HG02852 (cell line): ENCODE measurements at regions not wholly inside any gene's neighbourhood (a gene's known extent, or its start where the extent isn't known, plus 50 kb on each side); places are given as distances from the start of the nearest gene placed in this dataset.
"Not testable (repeated sequence)": the region's sequence is repeated elsewhere in the genome, so short reads cannot be mapped to it uniquely, and the experiment has no call there.

Experiments
- ATAC-seq: cut with Tn5 transposase; IDR thresholded peaks from one replicate; pipeline ENCODE4 v1.9.1; 2021; ENCODE audit warnings: mild to moderate bottlenecking, moderate library complexity; ENCODE audit not compliant: unreplicated experiment

- no peak for ATAC-seq
Observed at GRCh38 chr5:39633057-39633456, 208.3 kb upstream of the DAB2 start.

- ATAC-seq = no peak
Observed at GRCh38 chr5:39631958-39632357, 207.2 kb upstream of the DAB2 start.

- no peak for ATAC-seq
Observed at GRCh38 chr5:39629946-39630345, 205.2 kb upstream of the DAB2 start.

DNA sequence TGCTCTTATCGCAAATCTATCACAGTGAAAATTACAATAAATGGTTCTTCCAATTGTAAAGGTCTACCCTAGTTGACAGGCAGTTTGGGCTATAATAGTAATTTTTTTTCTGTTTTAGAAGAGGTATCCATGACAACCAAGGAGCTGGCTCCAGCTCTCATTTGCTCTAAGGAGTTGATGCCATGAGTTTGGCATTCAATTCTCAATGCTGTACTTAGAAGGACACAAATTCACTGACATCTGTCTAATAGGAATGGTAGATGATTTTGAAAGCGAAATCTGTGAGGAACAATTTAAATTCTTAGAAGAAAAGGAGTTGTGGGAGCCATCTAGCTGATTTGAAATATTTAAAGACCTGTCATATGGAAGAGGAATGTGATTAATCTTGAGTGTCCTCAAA lies 203.6 kb upstream of the DAB2 start:
- ATAC-seq = no peak

DNA sequence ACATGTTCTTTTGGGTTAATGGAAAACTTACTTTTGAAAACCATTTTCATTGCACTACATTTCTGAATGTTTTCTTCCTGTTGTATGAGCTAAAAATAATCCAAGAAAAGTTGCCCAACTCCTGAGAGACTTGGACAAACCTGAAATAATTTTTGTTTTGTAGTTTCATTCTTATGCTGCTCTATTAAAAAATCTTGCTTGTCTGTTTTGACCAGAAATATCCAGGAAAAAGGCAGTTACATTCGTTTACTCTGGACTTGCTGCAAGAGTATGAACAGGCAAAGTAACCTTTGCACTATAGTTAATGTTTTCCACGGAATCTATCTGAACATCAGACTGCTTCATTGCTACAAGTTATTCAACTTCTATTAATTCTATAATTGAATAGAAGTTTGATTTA lies 200.1 kb upstream of the DAB2 start:
- ATAC-seq = no peak

GRCh38 chr5:39624268-39624886 lies 199.6 kb upstream of the DAB2 start:
- ATAC-seq = no peak

DNA sequence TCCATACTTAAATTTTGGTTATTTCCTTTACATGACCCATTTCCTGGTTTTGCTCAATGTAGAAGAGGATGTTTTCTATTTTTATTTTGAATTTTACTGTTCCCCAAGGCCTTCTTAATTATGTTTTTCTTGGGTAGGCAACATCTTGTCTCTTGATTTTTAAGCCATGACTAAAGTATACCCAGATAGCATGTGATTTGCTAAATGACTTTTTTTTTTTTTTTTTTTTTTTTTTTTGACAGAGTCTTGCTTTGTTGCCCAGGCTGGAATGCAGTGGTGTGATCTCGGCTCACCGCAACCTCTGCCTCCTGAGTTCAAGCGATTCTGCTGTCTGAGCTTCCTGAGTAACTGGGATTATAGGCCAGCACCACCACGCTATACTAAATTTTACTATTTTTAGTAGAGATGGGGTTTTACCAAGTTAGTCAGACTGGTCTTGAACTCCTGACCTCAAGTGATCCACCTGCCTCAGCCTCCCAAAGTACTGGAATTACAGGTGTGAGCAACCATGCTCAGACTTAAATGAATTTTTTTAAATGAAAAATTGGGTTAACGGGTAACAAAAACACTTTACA lies 198.6 kb upstream of the DAB2 start:
- ATAC-seq = no peak

DNA sequence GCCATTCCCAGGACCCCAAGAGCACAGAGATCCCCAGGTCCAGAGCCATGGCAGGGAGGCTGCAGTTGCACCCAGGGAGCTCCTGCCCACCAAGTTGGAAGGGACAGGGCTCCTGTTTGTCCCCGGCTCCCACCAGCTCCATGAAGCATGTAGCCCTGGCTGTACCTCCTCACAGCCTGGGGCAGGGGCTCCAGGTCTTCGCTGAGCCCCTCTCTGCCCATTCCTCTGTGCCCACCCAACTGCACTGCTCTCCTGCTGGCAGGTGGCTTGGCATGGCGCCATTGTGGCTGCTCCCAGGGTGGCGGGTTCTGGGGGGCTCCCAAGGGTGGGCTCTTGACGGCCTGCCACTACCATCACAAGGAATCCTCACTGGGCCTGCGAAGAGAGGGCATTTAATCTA lies 197.5 kb upstream of the DAB2 start:
- no peak for ATAC-seq

DNA sequence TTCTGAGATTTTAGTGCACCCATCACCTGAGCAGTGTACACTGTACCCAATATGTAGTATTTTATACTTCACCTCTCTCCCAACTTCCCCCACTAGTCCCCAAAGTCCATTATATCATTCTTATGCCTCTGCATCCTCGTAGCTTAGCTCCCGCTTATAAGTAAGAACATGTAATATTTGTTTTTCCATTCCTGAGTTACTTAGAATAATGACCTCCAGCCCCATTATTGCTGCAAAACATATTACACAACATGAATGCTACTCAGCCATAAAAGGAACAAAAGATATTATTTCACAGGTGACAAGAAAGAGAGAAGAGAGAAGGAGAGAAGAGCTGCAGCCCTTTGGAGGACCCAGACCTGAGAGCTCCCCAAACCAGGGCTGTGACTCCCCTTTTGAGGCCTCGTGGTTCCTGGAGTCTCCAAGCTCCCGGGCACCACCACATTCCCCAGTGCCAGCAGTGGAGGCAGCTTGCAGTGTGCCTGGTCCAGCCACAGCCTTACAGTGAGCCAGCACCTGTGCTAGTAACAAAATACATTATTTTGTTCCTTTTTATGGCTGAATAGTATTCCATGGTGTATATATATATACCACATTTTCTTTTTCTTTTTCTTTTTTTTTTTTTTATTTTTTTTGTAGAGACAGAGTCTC lies 194.5 kb upstream of the DAB2 start:
- no peak for ATAC-seq

DNA sequence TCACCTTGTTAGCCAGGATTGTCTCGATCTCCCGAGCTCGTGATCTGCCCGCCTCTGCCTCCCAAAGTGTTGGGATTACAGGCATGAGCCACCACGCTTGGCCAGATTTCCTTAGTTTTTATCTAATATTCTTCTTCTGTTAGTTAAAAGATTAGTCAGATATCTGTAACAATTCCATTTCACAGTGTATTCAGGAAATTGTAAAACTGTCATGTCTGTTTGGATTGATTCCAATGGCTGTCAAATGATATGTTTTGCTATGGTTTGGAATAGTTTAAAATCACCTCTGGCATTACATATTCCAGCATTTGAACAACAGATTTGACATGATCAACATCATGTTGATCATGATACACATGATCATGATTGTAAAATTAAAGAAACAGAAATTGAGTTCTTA lies 193.6 kb upstream of the DAB2 start:
- no peak for ATAC-seq

- no peak for ATAC-seq
Observed at GRCh38 chr5:39616131-39616530, 191.4 kb upstream of the DAB2 start.

DNA sequence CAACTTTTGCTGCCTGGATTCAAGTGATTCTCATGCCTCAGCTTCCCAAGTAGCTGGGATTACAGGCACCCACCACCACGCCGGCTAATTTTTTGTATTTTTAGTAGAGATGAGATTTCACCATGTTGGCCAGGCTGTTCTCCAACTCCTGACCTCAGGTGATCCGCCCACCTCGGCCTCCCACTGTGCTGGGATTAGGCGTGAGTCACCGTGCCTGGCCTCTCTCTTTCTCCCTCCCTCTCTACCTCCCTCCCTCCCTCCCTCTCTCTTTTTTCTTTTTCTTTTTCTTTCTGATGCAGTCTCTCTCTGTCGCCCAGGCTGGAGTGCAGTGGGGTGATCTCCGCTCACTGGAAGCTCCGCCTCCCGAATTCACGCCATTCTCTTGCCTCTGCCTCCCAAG lies 186.3 kb upstream of the DAB2 start:
- not testable (repeated sequence) for ATAC-seq

GRCh38 chr5:39608024-39608423 lies 183.2 kb upstream of the DAB2 start:
- ATAC-seq = no peak

DNA sequence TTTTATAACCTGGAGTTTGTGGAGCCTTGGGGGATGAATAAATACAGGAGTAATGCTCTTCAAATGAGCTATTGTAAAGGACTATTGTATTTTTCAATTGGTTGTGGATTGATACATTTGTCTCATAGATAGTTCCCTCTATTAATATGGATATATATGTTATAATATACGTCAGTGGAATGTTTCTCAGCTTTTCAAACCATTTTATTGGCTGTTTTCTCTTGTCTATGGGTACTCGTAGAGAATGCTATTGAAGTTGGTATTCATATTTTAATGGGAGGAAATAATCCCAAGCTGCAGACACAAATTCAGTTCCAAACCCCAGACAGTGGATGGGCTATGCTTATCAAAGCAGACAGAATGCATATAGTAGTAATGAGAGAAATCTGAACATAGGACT lies 181.8 kb upstream of the DAB2 start:
- no peak for ATAC-seq

DNA sequence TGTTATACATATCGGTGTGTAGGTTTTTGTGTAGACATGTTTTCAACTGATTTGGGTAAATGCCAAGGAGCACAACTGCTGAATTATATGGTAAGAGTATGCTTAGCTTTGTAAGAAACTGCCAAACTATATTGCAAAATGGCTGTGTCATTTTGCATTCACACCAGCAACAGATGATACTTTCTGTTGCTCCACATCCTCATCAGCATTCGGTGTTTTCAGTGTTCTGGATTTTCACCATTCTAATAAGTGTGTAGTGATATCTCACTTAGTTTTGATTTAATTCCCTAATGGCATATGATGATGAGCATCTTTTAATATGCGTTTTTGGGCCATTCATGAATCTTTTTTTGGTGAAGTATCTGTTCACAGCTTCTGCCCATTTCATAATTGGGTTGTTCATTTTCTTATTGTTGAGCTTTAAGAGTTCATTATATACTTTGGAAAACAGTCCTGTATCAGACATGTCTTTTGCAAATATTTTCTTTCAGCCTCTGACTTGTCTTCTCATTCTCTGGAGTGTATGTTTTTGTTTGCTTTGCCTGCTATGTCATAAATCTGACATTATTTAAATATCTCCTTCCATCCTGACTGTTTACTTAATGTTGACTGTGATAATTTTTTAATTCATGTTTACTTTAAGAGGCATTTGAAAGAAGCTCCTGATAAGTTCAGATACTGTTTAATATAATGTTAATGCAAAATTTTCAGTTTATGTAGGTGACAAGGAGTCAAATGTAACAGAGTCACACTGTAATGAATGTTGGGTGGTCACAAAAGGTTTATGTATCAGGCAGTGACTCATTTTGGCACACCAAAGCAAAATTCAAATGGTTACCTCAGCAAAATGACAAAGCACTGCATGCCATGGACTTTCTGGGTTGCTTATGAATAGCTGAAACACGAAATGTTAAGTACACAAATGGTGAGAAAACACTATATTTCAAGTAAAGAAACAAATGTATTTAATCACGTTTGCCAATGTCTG lies 181.1 kb upstream of the DAB2 start:
- no peak for ATAC-seq

DNA sequence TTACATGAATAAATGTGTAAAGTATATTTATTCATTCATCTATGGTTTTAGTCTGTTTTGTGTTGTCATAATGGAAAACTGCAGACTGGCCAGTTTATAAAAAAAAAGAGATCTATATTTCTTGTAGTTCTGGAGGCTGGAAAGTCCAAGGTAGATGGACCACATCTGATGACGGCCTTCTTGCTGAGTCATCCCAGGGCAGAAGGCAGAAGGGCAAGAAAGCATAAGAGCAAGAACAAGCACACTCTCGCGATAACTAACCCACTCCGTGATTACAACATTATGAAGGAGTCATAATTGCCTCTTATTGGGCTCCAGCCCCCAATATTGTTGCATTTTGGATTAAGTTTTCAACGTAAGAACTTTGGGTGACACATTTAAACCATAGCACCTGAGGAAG lies 180.4 kb upstream of the DAB2 start:
- ATAC-seq = no peak

- no peak for ATAC-seq
Observed at GRCh38 chr5:39604491-39604890, 179.7 kb upstream of the DAB2 start.

GRCh38 chr5:39599721-39600431 lies 175.1 kb upstream of the DAB2 start:
- no peak for ATAC-seq

DNA sequence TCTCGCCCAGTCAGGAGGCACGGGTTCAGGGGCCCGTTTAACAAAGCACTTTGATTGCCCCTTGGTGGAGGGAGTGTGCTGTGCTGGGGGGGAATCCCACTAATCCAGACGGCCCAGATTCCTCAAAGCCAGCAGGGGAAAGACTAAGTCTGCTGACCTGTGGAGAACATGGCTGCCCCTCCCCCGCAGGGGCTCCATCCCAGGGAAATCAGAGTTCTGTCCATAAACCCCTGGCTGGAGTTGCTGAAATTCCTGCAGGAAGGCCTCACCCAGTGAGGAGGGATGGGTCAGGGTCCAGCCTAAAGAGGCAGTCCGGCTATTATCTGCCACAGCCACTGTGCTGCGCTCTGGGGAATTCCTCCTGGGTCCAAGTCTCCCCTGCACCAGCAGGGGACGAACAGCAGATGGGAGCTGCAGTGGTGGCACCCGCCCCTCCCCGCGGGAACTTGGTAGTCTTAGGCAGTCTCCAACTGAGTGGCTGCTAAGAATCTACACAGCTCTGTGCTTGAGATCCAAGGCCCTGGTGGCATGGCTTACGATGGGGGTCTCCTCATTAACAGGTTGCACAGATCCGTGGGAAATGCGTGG lies 174.0 kb upstream of the DAB2 start:
- no peak for ATAC-seq

DNA sequence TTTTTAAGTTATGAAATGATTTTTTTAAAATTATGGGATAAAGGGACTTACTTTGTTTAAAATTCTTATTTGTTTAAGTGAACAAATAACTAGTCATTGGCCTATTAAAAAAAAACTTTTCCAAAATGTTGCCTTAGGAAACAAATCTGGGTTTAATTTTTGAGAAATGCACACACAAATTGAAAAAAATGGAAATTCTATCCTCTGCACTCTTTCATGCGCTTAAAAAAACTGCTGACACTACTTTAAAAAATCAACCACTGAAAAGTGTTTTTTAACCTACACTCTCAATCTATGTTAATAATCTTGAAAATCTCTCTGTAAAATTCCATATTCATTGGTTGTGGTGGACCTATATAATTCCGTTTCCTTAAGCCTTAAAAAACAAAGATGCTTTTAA lies 163.4 kb upstream of the DAB2 start:
- no peak for ATAC-seq

DNA sequence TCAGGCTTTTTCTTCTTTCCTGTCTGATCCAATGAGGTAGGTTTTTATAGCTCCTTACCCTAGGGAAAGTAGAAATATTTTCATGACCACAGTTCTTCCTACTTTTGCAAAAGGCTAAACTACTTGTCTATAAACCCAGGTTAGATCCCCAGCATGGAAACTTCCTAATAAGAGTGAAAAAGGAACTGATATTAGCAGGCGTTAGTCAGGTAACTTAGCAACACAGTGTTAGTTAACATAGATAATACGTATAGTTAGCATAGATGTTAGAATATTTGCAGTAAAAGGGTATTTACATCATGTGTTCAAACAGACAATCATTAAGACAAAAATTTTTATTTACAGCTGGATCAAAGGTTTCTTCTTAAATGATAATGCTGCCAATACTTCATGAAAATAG lies 162.9 kb upstream of the DAB2 start:
- no peak for ATAC-seq
